Kidney (tissue), 13 donors: ENCODE measurements at regions not wholly inside any gene's neighbourhood (a gene's known extent, or its start where the extent isn't known, plus 50 kb on each side); places are given as distances from the start of the nearest gene placed in this dataset.

Experiments
- DNase-seq, 5 donors: peaks; one replicate each; pipeline ENCODE4 v3.0.0-alpha.2; 2013 to 2020
- FAIRE-seq: peaks from 2 replicates; lab custom pipeline; 2012; peaks lifted over from hg19 to GRCh38; lab: Jason Lieb, UNC
- H3K27ac ChIP-seq, 2 donors: one replicate each; pipeline ENCODE4 v1.7.0; 2013; ENCODE audit warnings: low read depth in 2 of 2, low read length in 2 of 2, inconsistent platforms in 1 of 2
- H3K27me3 ChIP-seq: one replicate; pipeline ENCODE4 v1.7.1; 2013; ENCODE audit warnings: low read length, inconsistent platforms; ENCODE audit not compliant: control insufficient read depth, insufficient read depth
- H3K36me3 ChIP-seq, 3 donors: one replicate each; pipeline versions ENCODE4 v1.7.0 to v1.7.1; 2013; ENCODE audit warnings: low read length in 3 of 3, control low read depth in 1 of 3, inconsistent platforms in 1 of 3; ENCODE audit not compliant: insufficient read depth in 3 of 3, control insufficient read depth in 2 of 3
- H3K4me1 ChIP-seq, 3 donors: one replicate each; pipeline versions ENCODE4 v1.7.0 to v1.7.1; 2013; ENCODE audit warnings: low read length in 3 of 3, inconsistent platforms in 1 of 3, low read depth in 1 of 3; ENCODE audit not compliant: control insufficient read depth in 2 of 3, insufficient read depth in 2 of 3
- H3K4me3 ChIP-seq, 3 donors: one replicate each; pipeline versions ENCODE4 v1.7.0 to v1.8.1; 2013; ENCODE audit warnings: low read length in 3 of 3, control low read depth in 1 of 3, inconsistent platforms in 1 of 3
- H3K9ac ChIP-seq, 3 donors: one replicate each; pipeline versions ENCODE4 v1.7.0 to v1.7.1; 2013; ENCODE audit warnings: low read length in 3 of 3, control low read depth in 1 of 3, inconsistent platforms in 1 of 3
- H3K9me3 ChIP-seq, 3 donors: one replicate each; pipeline versions ENCODE4 v1.7.0 to v1.7.1; 2013; ENCODE audit warnings: low read length in 3 of 3, control low read depth in 1 of 3, inconsistent platforms in 1 of 3; ENCODE audit not compliant: control insufficient read depth in 2 of 3, insufficient read depth in 1 of 3
- CTCF ChIP-seq: IDR thresholded peaks from 3 replicates; pipeline ENCODE4 v1.5.1; 2012; ENCODE audit warnings: mild to moderate bottlenecking, moderate library complexity, borderline replicate concordance; ENCODE audit not compliant: insufficient read depth; ENCODE audit errors: extremely low read depth
- intact Hi-C: fragments of 100-400 bp; cut with DNase I; formaldehyde crosslinking; loops from one replicate; pipeline ENCODE4 v1.11.1; 2022
- donor health status: control.
- donor health status: control.
- donor health status: control.
- donor health status: control.
- donor health status: control.
- donor health status: DM: yes; HTN: yes; CAD: no.
- donor health status: Normal renal cell carcinoma (clear cell type).

- no peaks in the 10 kb centered on the region for H3K36me3 ChIP-seq
- intact Hi-C loops: no loop called here
- no peaks in the 10 kb centered on the region for H3K9me3 ChIP-seq
- DNase-seq: no peak
- H3K4me1 ChIP-seq: no peaks in the 10 kb centered on the region
- FAIRE-seq: no peak
- no peak overlapping the region for H3K9ac ChIP-seq
- no peak overlapping the region for H3K27ac ChIP-seq
- no peaks in the 10 kb centered on the region for H3K27me3 ChIP-seq
- no peak for TF ChIP-seq CTCF
- H3K4me3 ChIP-seq: no peak overlapping the region
Measured at GRCh38 chr10:33979195-33979594, 644.7 kb upstream of the NRP1 start.

DNA sequence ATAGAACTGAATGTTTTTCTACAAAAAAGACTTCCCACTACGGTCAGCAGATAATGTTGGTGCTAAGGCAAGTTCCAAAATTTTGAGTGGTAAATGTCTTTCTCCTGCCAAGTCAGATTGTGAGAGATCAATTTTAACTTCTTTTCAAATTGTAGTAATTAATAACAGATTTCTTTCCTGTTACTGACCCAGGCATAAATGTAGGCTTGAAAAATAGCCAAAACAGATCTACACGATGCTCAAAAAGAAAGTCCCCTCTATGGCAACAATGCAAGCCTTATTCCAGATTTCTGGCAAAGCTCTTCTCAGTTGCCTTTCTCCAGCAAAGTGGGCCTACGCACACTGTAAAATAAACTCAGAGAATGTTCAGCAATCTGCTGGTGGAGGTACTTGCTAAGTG, 641.0 kb upstream of the NRP1 start:
- Histone ChIP-seq H3K9me3 (no peaks in the 10 kb centered on the region), H3K9ac (no peak overlapping the region), H3K4me3 (no peak overlapping the region), H3K36me3 (no peaks in the 10 kb centered on the region), H3K27ac (no peak overlapping the region), H3K27me3 (no peaks in the 10 kb centered on the region), H3K4me1 (no peaks in the 10 kb centered on the region)
- intact Hi-C loops: no loop called here
- FAIRE-seq (no peak), DNase-seq (no peak)
- no peak for TF ChIP-seq CTCF

DNA sequence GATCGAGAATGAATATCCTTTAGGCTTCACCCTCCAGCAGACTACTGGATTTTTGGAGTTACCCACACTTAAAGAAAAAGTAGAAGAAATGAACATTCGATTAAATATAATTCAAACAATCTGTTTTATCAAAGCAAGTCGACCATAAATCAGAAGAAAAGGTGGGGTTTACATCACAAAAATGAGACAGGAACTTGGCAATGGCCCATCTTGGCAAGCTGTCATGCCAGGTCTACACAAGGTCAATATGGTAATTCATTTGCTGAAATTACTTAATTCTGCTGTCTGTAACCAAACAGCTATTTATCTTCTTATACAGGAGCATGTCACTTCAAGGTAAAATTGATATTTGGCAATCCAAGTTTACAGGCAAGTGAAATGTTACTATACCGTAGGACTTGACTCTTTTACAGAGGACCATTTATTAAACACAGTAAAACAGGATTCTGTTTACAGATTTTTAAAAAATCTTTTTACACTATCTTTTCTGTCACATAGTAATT, 640.6 kb upstream of the NRP1 start:
- H3K27me3 ChIP-seq: no peaks in the 10 kb centered on the region
- H3K9ac ChIP-seq: no peak overlapping the region
- DNase-seq (no peak), FAIRE-seq (no peak)
- no peaks in the 10 kb centered on the region for H3K4me1 ChIP-seq
- H3K9me3 ChIP-seq: no peaks in the 10 kb centered on the region
- H3K4me3 ChIP-seq: no peak overlapping the region
- H3K27ac ChIP-seq: no peak overlapping the region
- no peak for TF ChIP-seq CTCF
- no peaks in the 10 kb centered on the region for H3K36me3 ChIP-seq
- intact Hi-C loops: no loop called here

GRCh38 chr10:33968983-33969382, 634.5 kb upstream of the NRP1 start:
- intact Hi-C loops: no loop called here

More at GRCh38 chr10:33968983-33969382, 634.5 kb upstream of the NRP1 start:
- no peak for TF ChIP-seq CTCF
- no peak overlapping the region for H3K4me3 ChIP-seq
- H3K36me3 ChIP-seq: no peaks in the 10 kb centered on the region
- H3K9me3 ChIP-seq: no peaks in the 10 kb centered on the region
- no peaks in the 10 kb centered on the region for H3K4me1 ChIP-seq
- H3K27ac ChIP-seq: no peak overlapping the region
- H3K9ac ChIP-seq: no peak overlapping the region
- FAIRE-seq (no peak), DNase-seq (no peak)
- no peaks in the 10 kb centered on the region for H3K27me3 ChIP-seq
